Prostate gland (tissue), 2 donors: ENCODE measurements at regions not wholly inside any gene's neighbourhood (a gene's known extent, or its start where the extent isn't known, plus 50 kb on each side); places are given as distances from the start of the nearest gene placed in this dataset.

Source experiments
- POLR2A ChIP-seq: fragments of 450-650 bp; IDR thresholded peaks from one replicate; pipeline ENCODE4 v1.6.1; 2016; ENCODE audit warnings: antibody characterized with exemption, mild to moderate bottlenecking
- POLR2AphosphoS5 ChIP-seq: sonication (generic); formaldehyde crosslinking; IDR thresholded peaks from one replicate; pipeline ENCODE4 v1.6.1; 2017; ENCODE audit warnings: antibody characterized with exemption
- TF ChIP-seq, protein P1 (sequence below), 4 experiments: fragments of 200-600 bp in 2 of 4; fragments of 450-650 bp in 2 of 4; sonication (generic) in 2 of 4; IDR thresholded peaks; 1 replicate in 3 of 4; 2 replicates in 1 of 4; pipeline ENCODE4 v1.5.1; 2016 to 2019; ENCODE audit warnings: antibody characterized with exemption in 4 of 4, mild to moderate bottlenecking in 2 of 4, moderate library complexity in 2 of 4

DNA sequence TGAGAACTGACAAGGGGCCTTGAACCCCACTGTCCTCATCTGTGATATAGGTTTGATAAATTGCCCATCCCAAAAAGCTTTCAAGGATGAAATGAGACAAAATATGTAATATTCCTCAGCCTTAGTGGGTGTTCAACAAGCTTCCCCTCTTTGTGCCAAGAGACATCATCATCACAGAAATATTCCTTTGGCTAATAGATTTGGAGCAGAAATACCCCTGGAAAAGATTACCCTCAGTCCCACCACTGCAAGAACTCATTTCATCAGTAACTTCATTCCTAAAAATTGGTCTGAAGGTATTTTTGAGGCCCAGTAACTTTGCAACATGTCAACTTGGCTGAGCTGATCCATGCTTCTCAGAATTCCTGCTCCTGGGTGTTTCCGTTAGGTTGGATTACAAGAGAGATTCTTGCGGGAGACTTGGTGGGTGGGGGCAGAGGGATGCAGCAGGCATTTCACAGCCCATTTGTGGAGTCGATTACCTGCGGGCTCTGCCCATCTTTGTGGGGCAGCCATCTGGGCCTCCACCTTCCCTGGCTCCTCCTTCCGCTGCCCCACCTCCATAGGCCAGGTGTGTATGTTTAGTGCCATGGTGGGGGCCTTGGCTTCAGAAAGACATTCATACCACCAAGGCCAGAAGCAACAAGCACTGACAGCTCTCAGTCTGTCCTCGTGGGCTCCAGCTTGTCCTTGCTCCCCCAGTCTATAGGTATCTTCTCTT is 263.9 kb downstream of the GLI2 start:
- TF ChIP-seq, protein P1, sequence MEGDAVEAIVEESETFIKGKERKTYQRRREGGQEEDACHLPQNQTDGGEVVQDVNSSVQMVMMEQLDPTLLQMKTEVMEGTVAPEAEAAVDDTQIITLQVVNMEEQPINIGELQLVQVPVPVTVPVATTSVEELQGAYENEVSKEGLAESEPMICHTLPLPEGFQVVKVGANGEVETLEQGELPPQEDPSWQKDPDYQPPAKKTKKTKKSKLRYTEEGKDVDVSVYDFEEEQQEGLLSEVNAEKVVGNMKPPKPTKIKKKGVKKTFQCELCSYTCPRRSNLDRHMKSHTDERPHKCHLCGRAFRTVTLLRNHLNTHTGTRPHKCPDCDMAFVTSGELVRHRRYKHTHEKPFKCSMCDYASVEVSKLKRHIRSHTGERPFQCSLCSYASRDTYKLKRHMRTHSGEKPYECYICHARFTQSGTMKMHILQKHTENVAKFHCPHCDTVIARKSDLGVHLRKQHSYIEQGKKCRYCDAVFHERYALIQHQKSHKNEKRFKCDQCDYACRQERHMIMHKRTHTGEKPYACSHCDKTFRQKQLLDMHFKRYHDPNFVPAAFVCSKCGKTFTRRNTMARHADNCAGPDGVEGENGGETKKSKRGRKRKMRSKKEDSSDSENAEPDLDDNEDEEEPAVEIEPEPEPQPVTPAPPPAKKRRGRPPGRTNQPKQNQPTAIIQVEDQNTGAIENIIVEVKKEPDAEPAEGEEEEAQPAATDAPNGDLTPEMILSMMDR (IDR thresholded peaks at IDR 0.05): no peak
- TF ChIP-seq POLR2A: no peak
- no peak for TF ChIP-seq POLR2AphosphoS5
